ENCODE measurements at regions not wholly inside any gene's neighbourhood (a gene's known extent, or its start where the extent isn't known, plus 50 kb on each side); places are given as distances from the start of the nearest gene placed in this dataset.

GRCh38 chr2:116949249-116949648 lies 865.2 kb upstream of the DDX18 start:
- DNase-seq (ENCODE audit: low spot score) (no peak), ATAC-seq (no peak)
- H2AFZ ChIP-seq = no peak overlapping the region
- no peaks in the 10 kb centered on the region for H3K4me1 ChIP-seq (ENCODE audit: insufficient read depth)
- no peaks in the 10 kb centered on the region for H3K9me3 Mint-ChIP-seq
- no peaks in the 10 kb centered on the region for H3K9me2 ChIP-seq (ENCODE audit: insufficient read depth)
- no peak overlapping the region for H3K27ac ChIP-seq (ENCODE audit: low read depth)
- no peaks in the 10 kb centered on the region for H3K79me2 ChIP-seq (replicated peaks; ENCODE audit: insufficient read depth)
- H3K4me2 ChIP-seq = no peak overlapping the region
- no peaks in the 10 kb centered on the region; the same call in 1 of the 2 replicates for H4K20me1 ChIP-seq (replicated peaks; ENCODE audit: insufficient read depth)
- no peak for TF ChIP-seq STAT1 (IDR thresholded peaks at IDR 0.05; ENCODE audit: unreplicated experiment)
- TF ChIP-seq ZNF114 (CRISPR knock-in tag; IDR thresholded peaks at IDR 0.05) = no peak
- no peak for TF ChIP-seq EZH2 (IDR thresholded peaks at IDR 0.05; ENCODE audit: low read depth, unreplicated experiment)
- no peak for TF ChIP-seq REST (IDR thresholded peaks at IDR 0.05; ENCODE audit: unreplicated experiment)
- no peak for TF ChIP-seq ZNF331 (CRISPR knock-in tag; IDR thresholded peaks at IDR 0.05; ENCODE audit: low read depth)
- TF ChIP-seq, protein P1, sequence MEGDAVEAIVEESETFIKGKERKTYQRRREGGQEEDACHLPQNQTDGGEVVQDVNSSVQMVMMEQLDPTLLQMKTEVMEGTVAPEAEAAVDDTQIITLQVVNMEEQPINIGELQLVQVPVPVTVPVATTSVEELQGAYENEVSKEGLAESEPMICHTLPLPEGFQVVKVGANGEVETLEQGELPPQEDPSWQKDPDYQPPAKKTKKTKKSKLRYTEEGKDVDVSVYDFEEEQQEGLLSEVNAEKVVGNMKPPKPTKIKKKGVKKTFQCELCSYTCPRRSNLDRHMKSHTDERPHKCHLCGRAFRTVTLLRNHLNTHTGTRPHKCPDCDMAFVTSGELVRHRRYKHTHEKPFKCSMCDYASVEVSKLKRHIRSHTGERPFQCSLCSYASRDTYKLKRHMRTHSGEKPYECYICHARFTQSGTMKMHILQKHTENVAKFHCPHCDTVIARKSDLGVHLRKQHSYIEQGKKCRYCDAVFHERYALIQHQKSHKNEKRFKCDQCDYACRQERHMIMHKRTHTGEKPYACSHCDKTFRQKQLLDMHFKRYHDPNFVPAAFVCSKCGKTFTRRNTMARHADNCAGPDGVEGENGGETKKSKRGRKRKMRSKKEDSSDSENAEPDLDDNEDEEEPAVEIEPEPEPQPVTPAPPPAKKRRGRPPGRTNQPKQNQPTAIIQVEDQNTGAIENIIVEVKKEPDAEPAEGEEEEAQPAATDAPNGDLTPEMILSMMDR (conservative IDR thresholded peaks at IDR 0.05; ENCODE audit: low read depth in 2 of 2) = no peak
- no peak for TF ChIP-seq JUNB (IDR thresholded peaks at IDR 0.05; ENCODE audit: unreplicated experiment)
- TF ChIP-seq, protein P2, sequence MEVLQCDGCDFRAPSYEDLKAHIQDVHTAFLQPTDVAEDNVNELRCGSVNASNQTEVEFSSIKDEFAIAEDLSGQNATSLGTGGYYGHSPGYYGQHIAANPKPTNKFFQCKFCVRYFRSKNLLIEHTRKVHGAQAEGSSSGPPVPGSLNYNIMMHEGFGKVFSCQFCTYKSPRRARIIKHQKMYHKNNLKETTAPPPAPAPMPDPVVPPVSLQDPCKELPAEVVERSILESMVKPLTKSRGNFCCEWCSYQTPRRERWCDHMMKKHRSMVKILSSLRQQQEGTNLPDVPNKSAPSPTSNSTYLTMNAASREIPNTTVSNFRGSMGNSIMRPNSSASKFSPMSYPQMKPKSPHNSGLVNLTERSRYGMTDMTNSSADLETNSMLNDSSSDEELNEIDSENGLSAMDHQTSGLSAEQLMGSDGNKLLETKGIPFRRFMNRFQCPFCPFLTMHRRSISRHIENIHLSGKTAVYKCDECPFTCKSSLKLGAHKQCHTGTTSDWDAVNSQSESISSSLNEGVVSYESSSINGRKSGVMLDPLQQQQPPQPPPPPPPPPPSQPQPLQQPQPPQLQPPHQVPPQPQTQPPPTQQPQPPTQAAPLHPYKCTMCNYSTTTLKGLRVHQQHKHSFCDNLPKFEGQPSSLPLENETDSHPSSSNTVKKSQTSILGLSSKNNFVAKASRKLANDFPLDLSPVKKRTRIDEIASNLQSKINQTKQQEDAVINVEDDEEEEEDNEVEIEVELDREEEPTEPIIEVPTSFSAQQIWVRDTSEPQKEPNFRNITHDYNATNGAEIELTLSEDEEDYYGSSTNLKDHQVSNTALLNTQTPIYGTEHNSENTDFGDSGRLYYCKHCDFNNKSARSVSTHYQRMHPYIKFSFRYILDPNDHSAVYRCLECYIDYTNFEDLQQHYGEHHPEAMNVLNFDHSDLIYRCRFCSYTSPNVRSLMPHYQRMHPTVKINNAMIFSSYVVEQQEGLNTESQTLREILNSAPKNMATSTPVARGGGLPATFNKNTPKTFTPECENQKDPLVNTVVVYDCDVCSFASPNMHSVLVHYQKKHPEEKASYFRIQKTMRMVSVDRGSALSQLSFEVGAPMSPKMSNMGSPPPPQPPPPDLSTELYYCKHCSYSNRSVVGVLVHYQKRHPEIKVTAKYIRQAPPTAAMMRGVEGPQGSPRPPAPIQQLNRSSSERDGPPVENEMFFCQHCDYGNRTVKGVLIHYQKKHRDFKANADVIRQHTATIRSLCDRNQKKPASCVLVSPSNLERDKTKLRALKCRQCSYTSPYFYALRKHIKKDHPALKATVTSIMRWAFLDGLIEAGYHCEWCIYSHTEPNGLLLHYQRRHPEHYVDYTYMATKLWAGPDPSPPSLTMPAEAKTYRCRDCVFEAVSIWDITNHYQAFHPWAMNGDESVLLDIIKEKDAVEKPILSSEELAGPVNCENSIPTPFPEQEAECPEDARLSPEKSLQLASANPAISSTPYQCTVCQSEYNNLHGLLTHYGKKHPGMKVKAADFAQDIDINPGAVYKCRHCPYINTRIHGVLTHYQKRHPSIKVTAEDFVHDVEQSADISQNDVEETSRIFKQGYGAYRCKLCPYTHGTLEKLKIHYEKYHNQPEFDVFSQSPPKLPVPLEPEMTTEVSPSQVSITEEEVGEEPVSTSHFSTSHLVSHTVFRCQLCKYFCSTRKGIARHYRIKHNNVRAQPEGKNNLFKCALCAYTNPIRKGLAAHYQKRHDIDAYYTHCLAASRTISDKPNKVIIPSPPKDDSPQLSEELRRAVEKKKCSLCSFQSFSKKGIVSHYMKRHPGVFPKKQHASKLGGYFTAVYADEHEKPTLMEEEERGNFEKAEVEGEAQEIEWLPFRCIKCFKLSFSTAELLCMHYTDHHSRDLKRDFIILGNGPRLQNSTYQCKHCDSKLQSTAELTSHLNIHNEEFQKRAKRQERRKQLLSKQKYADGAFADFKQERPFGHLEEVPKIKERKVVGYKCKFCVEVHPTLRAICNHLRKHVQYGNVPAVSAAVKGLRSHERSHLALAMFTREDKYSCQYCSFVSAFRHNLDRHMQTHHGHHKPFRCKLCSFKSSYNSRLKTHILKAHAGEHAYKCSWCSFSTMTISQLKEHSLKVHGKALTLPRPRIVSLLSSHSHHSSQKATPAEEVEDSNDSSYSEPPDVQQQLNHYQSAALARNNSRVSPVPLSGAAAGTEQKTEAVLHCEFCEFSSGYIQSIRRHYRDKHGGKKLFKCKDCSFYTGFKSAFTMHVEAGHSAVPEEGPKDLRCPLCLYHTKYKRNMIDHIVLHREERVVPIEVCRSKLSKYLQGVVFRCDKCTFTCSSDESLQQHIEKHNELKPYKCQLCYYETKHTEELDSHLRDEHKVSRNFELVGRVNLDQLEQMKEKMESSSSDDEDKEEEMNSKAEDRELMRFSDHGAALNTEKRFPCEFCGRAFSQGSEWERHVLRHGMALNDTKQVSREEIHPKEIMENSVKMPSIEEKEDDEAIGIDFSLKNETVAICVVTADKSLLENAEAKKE (CRISPR knock-in tag; IDR thresholded peaks at IDR 0.05) = no peak
- TF ChIP-seq POLR2AphosphoS5 (IDR thresholded peaks at IDR 0.05; ENCODE audit: low read depth) = no peak
- no peak for TF ChIP-seq EZH2phosphoT487 (IDR thresholded peaks at IDR 0.05; ENCODE audit: unreplicated experiment)
- no peak for TF ChIP-seq CREB1 (CRISPR knock-in tag; IDR thresholded peaks at IDR 0.05; ENCODE audit: low read depth)
- TF ChIP-seq NANOG (IDR thresholded peaks at IDR 0.05; ENCODE audit: borderline replicate concordance) = no peak
- no peaks in the 10 kb centered on the region for H3K27me3 Mint-ChIP-seq (ENCODE audit: insufficient read depth, low read depth, poor library complexity)
- no peak overlapping the region for H3K4me3 Mint-ChIP-seq
- no peaks in the 10 kb centered on the region for H3K36me3 Mint-ChIP-seq (ENCODE audit: low read depth)
- no peak overlapping the region for H3K4me3 ChIP-seq
- H3K27me3 ChIP-seq (ENCODE audit: insufficient read depth) = no peaks in the 10 kb centered on the region
- H3K4me1 Mint-ChIP-seq = peaks cover 4% of the 10 kb centered on the region; the same call in 1 of the 3 replicates
- no peaks in the 10 kb centered on the region for H3F3A ChIP-seq (replicated peaks; ENCODE audit: low read depth)
- no peaks in the 10 kb centered on the region for H3K36me3 ChIP-seq (ENCODE audit: insufficient read depth)
- H3K27ac Mint-ChIP-seq = no peak overlapping the region
